ENCODE measurements at regions not wholly inside any gene's neighbourhood (a gene's known extent, or its start where the extent isn't known, plus 50 kb on each side); places are given as distances from the start of the nearest gene placed in this dataset.

DNA sequence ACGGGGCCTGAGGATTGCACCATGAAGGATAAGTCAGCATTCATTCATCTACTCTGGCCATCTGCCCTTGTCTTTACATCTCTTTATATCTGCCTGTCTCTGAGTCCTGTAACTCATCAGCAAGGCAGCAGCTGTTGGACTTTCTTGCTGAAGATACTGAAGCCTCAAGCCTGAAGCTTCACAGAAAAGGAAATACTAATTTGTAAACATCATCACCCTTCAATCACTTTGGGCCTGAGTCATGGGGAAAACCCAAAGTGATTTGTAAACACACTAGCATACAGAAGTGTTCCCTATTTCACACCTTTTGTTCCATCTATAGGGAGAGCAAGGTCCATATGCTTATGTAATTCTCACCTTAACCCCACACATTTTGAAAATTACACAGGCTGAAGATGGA lies 928.2 kb downstream of the EPHA3 start:
- H3K9me3 ChIP-seq (ENCODE audit: control extremely low read depth in 1 of 3, control insufficient read depth in 2 of 3, insufficient read depth in 1 of 3, low read length in 2 of 3) = no peaks in the 10 kb centered on the region
- H4K20me1 ChIP-seq (ENCODE audit: control insufficient read depth, insufficient read depth, low read length, poor library complexity, severe bottlenecking) = no peaks in the 10 kb centered on the region
- H3K4me2 ChIP-seq (replicated peaks; ENCODE audit: low read depth, low read length, poor library complexity, severe bottlenecking) = no peak overlapping the region
- H3K9me3 Mint-ChIP-seq (ENCODE audit: insufficient read depth) = no peaks in the 10 kb centered on the region
- H3K79me2 ChIP-seq (ENCODE audit: control insufficient read depth, insufficient read depth, low read length) = no peaks in the 10 kb centered on the region
- no peak overlapping the region for H3K4me3 ChIP-seq (ENCODE audit: control extremely low read depth in 1 of 5, extremely low read depth in 1 of 5, insufficient read depth in 1 of 5, low read depth in 2 of 5, low read length in 4 of 5)
- H3K9ac ChIP-seq (ENCODE audit: low read length) = no peak overlapping the region
- H2AFZ ChIP-seq (ENCODE audit: insufficient read depth, low read depth, low read length, poor library complexity, severe bottlenecking) = no peak overlapping the region
- no peaks in the 10 kb centered on the region for H3K36me3 ChIP-seq (replicated peaks in 1 of 2; ENCODE audit: control extremely low read depth in 1 of 2, control insufficient read depth in 1 of 2, extremely low read depth in 1 of 2, insufficient read depth in 2 of 2, low read length in 1 of 2)
- no peaks in the 10 kb centered on the region for H3K4me1 Mint-ChIP-seq
- intact Hi-C loops (cut with micrococcal nuclease) = no loop called here
- CTCF ChIA-PET = no interaction called here
- POLR2A ChIA-PET = no interaction called here
- H3K27ac ChIP-seq (ENCODE audit: low read length in 2 of 2) = no peak overlapping the region
- H3K4me1 ChIP-seq (ENCODE audit: control insufficient read depth in 2 of 2, insufficient read depth in 2 of 2, low read length in 2 of 2) = no peaks in the 10 kb centered on the region
- no CpG with 5 or more reads among the region's 1 CpG for WGBS (ENCODE audit: insufficient coverage)
- no peaks in the 10 kb centered on the region for H3K27me3 Mint-ChIP-seq
- DNase-seq (no peak), ATAC-seq (ENCODE audit: low read depth) (no peak)
- TF ChIP-seq EZH2 (IDR thresholded peaks at IDR 0.05; ENCODE audit: borderline replicate concordance, insufficient read depth, low read depth, low read length, poor library complexity, severe bottlenecking) = no peak
- TF ChIP-seq, protein P1, sequence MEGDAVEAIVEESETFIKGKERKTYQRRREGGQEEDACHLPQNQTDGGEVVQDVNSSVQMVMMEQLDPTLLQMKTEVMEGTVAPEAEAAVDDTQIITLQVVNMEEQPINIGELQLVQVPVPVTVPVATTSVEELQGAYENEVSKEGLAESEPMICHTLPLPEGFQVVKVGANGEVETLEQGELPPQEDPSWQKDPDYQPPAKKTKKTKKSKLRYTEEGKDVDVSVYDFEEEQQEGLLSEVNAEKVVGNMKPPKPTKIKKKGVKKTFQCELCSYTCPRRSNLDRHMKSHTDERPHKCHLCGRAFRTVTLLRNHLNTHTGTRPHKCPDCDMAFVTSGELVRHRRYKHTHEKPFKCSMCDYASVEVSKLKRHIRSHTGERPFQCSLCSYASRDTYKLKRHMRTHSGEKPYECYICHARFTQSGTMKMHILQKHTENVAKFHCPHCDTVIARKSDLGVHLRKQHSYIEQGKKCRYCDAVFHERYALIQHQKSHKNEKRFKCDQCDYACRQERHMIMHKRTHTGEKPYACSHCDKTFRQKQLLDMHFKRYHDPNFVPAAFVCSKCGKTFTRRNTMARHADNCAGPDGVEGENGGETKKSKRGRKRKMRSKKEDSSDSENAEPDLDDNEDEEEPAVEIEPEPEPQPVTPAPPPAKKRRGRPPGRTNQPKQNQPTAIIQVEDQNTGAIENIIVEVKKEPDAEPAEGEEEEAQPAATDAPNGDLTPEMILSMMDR (IDR thresholded peaks at IDR 0.05) = no peak
- H3K27me3 ChIP-seq (replicated peaks in 1 of 4; ENCODE audit: control extremely low read depth in 1 of 4, control insufficient read depth in 3 of 4, insufficient read depth in 4 of 4, low read length in 3 of 4) = no peaks in the 10 kb centered on the region
- no peak overlapping the region for H3K27ac Mint-ChIP-seq
- H3K4me3 Mint-ChIP-seq = no peak overlapping the region

DNA sequence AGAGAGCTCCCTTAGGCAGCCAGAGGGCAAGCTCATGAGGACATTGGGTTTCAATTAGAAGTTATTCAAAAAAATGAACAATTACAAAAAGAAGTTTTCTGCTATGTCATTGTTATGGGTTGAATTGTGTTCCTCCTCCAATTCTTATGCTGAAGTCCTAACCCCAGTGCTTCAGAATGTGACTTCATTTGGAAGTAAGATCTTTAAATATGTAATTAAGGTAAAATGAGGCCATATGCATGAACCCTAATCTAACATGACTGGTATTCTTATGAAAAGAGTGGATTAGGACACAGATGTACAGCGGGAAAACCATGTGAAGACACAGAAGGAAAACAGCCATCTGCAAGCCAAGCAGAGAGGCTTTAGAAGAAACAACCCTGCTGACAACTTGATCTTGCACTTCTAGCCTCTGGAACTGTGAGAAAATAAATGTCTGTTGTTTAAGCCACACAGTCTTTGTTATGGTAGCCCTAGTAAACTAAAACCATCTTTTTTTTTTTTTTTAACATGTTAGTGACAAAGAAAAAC lies 929.6 kb downstream of the EPHA3 start:
- no peak for ATAC-seq (ENCODE audit: low read depth)
- Mint-ChIP-seq H3K9me3 (ENCODE audit: insufficient read depth) (no peaks in the 10 kb centered on the region), H3K4me3 (no peak overlapping the region), H3K4me1 (no peaks in the 10 kb centered on the region), H3K27ac (no peak overlapping the region), H3K27me3 (no peaks in the 10 kb centered on the region)
- Histone ChIP-seq H3K27me3 (replicated peaks in 1 of 4; ENCODE audit: control extremely low read depth in 1 of 4, control insufficient read depth in 3 of 4, insufficient read depth in 4 of 4, low read length in 3 of 4) (no peaks in the 10 kb centered on the region), H3K9ac (ENCODE audit: low read length) (no peak overlapping the region), H2AFZ (ENCODE audit: insufficient read depth, low read depth, low read length, poor library complexity, severe bottlenecking) (no peak overlapping the region), H4K20me1 (ENCODE audit: control insufficient read depth, insufficient read depth, low read length, poor library complexity, severe bottlenecking) (no peaks in the 10 kb centered on the region), H3K79me2 (ENCODE audit: control insufficient read depth, insufficient read depth, low read length) (no peaks in the 10 kb centered on the region), H3K9me3 (ENCODE audit: control extremely low read depth in 1 of 3, control insufficient read depth in 2 of 3, insufficient read depth in 1 of 3, low read length in 2 of 3) (no peaks in the 10 kb centered on the region), H3K4me1 (ENCODE audit: control insufficient read depth in 2 of 2, insufficient read depth in 2 of 2, low read length in 2 of 2) (no peaks in the 10 kb centered on the region), H3K4me3 (ENCODE audit: control extremely low read depth in 1 of 5, extremely low read depth in 1 of 5, insufficient read depth in 1 of 5, low read depth in 2 of 5, low read length in 4 of 5) (no peak overlapping the region), H3K4me2 (replicated peaks; ENCODE audit: low read depth, low read length, poor library complexity, severe bottlenecking) (no peak overlapping the region), H3K27ac (ENCODE audit: low read length in 2 of 2) (no peak overlapping the region), H3K36me3 (replicated peaks in 1 of 2; ENCODE audit: control extremely low read depth in 1 of 2, control insufficient read depth in 1 of 2, extremely low read depth in 1 of 2, insufficient read depth in 2 of 2, low read length in 1 of 2) (no peaks in the 10 kb centered on the region)
- 100% methylated on average over 1 of the region's 1 CpG for WGBS (ENCODE audit: insufficient coverage)
- intact Hi-C loops (cut with micrococcal nuclease) = no loop called here
- TF ChIP-seq, protein P1 (IDR thresholded peaks at IDR 0.05) = no peak
- TF ChIP-seq EZH2 (IDR thresholded peaks at IDR 0.05; ENCODE audit: borderline replicate concordance, insufficient read depth, low read depth, low read length, poor library complexity, severe bottlenecking) = no peak
- no peak for DNase-seq
- ChIA-PET POLR2A (no interaction called here), CTCF (no interaction called here)
